SK-N-SH (cell line): ENCODE measurements at regions not wholly inside any gene's neighbourhood (a gene's known extent, or its start where the extent isn't known, plus 50 kb on each side); places are given as distances from the start of the nearest gene placed in this dataset.

Experiments used
- CTCF ChIA-PET: fragments of 300-600, 350-600 bp; formaldehyde crosslinking; extraction: SDS; loops from one replicate; lab custom pipeline; 2021; lab: Yijun Ruan, JAX
- POLR2A ChIA-PET: fragments of 350-600 bp; sonication (Branson Sonifier 250); formaldehyde crosslinking; extraction: SDS; loops from one replicate; lab custom pipeline; 2020; ENCODE audit warnings: antibody characterized with exemption, inconsistent platforms; lab: Yijun Ruan, JAX
- DNase-seq: peaks from one replicate; pipeline ENCODE4 v3.0.0; 2012
- H2AFZ ChIP-seq: fragments of 200-600 bp; sonication (generic); 2 replicates; pipeline ENCODE4 v1.8.1; 2016; ENCODE audit warnings: antibody characterized with exemption, mild to moderate bottlenecking, low read depth
- H3F3A ChIP-seq: fragments of 200-600 bp; sonication (generic); replicated peaks from 2 replicates; pipeline ENCODE3; 2016; ENCODE audit warnings: antibody characterized with exemption, mild to moderate bottlenecking; ENCODE audit not compliant: insufficient read depth
- H3K27ac ChIP-seq, 2 experiments: fragments of 200-500 bp in 1 of 2; fragments of 200-600 bp in 1 of 2; sonication (Bioruptor generic) in 1 of 2; sonication (generic), shearing (Covaris generic) in 1 of 2; 2 replicates each; pipeline versions ENCODE4 v1.5.1 to v1.6.1; 2014 to 2016; ENCODE audit warnings: low read depth in 2 of 2, inconsistent platforms in 1 of 2, low read length in 1 of 2, mild to moderate bottlenecking in 1 of 2, mixed read lengths in 1 of 2
- H3K27me3 ChIP-seq: fragments of 200-600 bp; sonication (generic), shearing (Covaris generic); 2 replicates; pipeline ENCODE4 v1.6.1; 2016; ENCODE audit warnings: mixed run types; ENCODE audit not compliant: insufficient read depth
- H3K36me3 ChIP-seq, 2 experiments: fragments of 200-500 bp in 1 of 2; fragments of 200-600 bp in 1 of 2; sonication (Bioruptor generic) in 1 of 2; sonication (generic) in 1 of 2; replicated peaks in 1 of 2; 2 replicates each; pipeline versions ENCODE3 to v1.5.1; 2014 to 2016; ENCODE audit warnings: low read length in 1 of 2, mild to moderate bottlenecking in 1 of 2; ENCODE audit not compliant: insufficient read depth in 2 of 2, control insufficient read depth in 1 of 2
- H3K4me1 ChIP-seq, 2 experiments: fragments of 200-500 bp in 1 of 2; fragments of 200-600 bp in 1 of 2; sonication (Bioruptor generic) in 1 of 2; sonication (generic), shearing (Covaris generic) in 1 of 2; 2 replicates each; pipeline versions ENCODE4 v1.5.1 to v1.6.1; 2014 to 2016; ENCODE audit warnings: low read depth in 1 of 2, low read length in 1 of 2, mixed run types in 1 of 2; ENCODE audit not compliant: insufficient read depth in 2 of 2, control insufficient read depth in 1 of 2
- H3K4me2 ChIP-seq: fragments of 200-600 bp; sonication (generic), shearing (Covaris generic); 2 replicates; pipeline ENCODE4 v1.6.1; 2017; ENCODE audit warnings: mixed run types
- H3K4me3 ChIP-seq, 2 experiments: fragments of 200-500 bp in 1 of 2; fragments of 200-600 bp in 1 of 2; sonication (Bioruptor generic) in 1 of 2; sonication (generic), shearing (Covaris generic) in 1 of 2; 2 replicates each; pipeline versions ENCODE4 v1.5.1 to v1.8.1; 2014 to 2016; ENCODE audit warnings: low read depth in 2 of 2, inconsistent platforms in 1 of 2, low read length in 1 of 2, mild to moderate bottlenecking in 1 of 2, mixed read lengths in 1 of 2, moderate library complexity in 1 of 2
- H3K79me2 ChIP-seq: fragments of 200-600 bp; sonication (generic); 2 replicates; pipeline ENCODE4 v1.8.1; 2017; ENCODE audit warnings: mild to moderate bottlenecking; ENCODE audit not compliant: insufficient read depth
- H3K9ac ChIP-seq: fragments of 200-600 bp; sonication (generic); 2 replicates; pipeline ENCODE4 v1.6.1; 2017; ENCODE audit warnings: mixed run types
- H3K9me2 ChIP-seq: fragments of 200-600 bp; sonication (generic); 2 replicates; pipeline ENCODE4 v1.6.1; 2017; ENCODE audit warnings: mixed run types
- H3K9me3 ChIP-seq: fragments of 200-600 bp; sonication (generic); 2 replicates; pipeline ENCODE4 v1.6.1; 2017; ENCODE audit warnings: mixed run types, mild to moderate bottlenecking, moderate library complexity
- H4K20me1 ChIP-seq: fragments of 200-600 bp; sonication (generic); 2 replicates; pipeline ENCODE4 v1.6.1; 2017; ENCODE audit warnings: mild to moderate bottlenecking, mixed run types; ENCODE audit not compliant: insufficient read depth
- CHD2 ChIP-seq: fragments of 150-350 bp; IDR thresholded peaks from 2 replicates; pipeline ENCODE4 v1.6.1; 2018; ENCODE audit warnings: low read length; ENCODE audit not compliant: partially characterized antibody
- FOSL2 ChIP-seq: IDR thresholded peaks from 2 replicates; pipeline ENCODE4 v1.4.0; 2012; ENCODE audit warnings: low read depth, mild to moderate bottlenecking, moderate library complexity, borderline replicate concordance
- FOXJ3 ChIP-seq: sonication (generic); formaldehyde crosslinking; IDR thresholded peaks from 2 replicates; pipeline ENCODE4 v1.5.1; 2020; ENCODE audit warnings: mild to moderate bottlenecking, missing genetic modification reagents
- FOXM1 ChIP-seq: IDR thresholded peaks from 2 replicates; pipeline ENCODE4 v1.4.0; 2012; ENCODE audit warnings: low read depth, mild to moderate bottlenecking
- GABPA ChIP-seq: IDR thresholded peaks from 2 replicates; pipeline ENCODE4 v1.4.0; 2012; ENCODE audit warnings: low read depth, mild to moderate bottlenecking
- JUND ChIP-seq: IDR thresholded peaks from 2 replicates; pipeline ENCODE4 v1.4.0; 2012
- MAX ChIP-seq: IDR thresholded peaks from 2 replicates; pipeline ENCODE4 v1.4.0; 2012; ENCODE audit warnings: low read depth
- NRF1 ChIP-seq: IDR thresholded peaks from 2 replicates; pipeline ENCODE4 v1.6.1; 2012; ENCODE audit warnings: low read depth, mild to moderate bottlenecking, low read length
- RCOR1 ChIP-seq: fragments of 150-350 bp; IDR thresholded peaks from 2 replicates; pipeline ENCODE4 v1.6.1; 2017; ENCODE audit warnings: antibody characterized with exemption, low read length
- RFX5 ChIP-seq: IDR thresholded peaks from 2 replicates; pipeline ENCODE4 v1.6.1; 2012; ENCODE audit warnings: mild to moderate bottlenecking, improper control_type of control experiment, low read length
- RXRA ChIP-seq: IDR thresholded peaks from 2 replicates; pipeline ENCODE4 v1.4.0; 2012; ENCODE audit warnings: low read depth, mild to moderate bottlenecking, borderline replicate concordance
- SIN3A ChIP-seq: IDR thresholded peaks from 2 replicates; pipeline ENCODE4 v1.6.1; 2012; ENCODE audit warnings: low read depth, mild to moderate bottlenecking, low read length, moderate library complexity, borderline replicate concordance
- SMC3 ChIP-seq: IDR thresholded peaks from 2 replicates; pipeline ENCODE4 v1.6.1; 2012; ENCODE audit warnings: low read depth, low read length, improper control_type of control experiment
- TAF1 ChIP-seq: IDR thresholded peaks from 2 replicates; pipeline ENCODE4 v1.6.1; 2012; ENCODE audit warnings: low read depth, mild to moderate bottlenecking, low read length, moderate library complexity, borderline replicate concordance
- USF1 ChIP-seq: IDR thresholded peaks from 2 replicates; pipeline ENCODE4 v1.4.0; 2012; ENCODE audit warnings: low read depth, borderline replicate concordance
- USF2 ChIP-seq: fragments of 150-350 bp; IDR thresholded peaks from 2 replicates; pipeline ENCODE4 v1.6.1; 2017; ENCODE audit warnings: antibody characterized with exemption, low read length, low read depth, borderline replicate concordance
- YY1 ChIP-seq: IDR thresholded peaks from 2 replicates; pipeline ENCODE4 v1.4.0; 2012; ENCODE audit warnings: low read depth, mild to moderate bottlenecking
- ZBTB33 ChIP-seq: IDR thresholded peaks from 2 replicates; pipeline ENCODE4 v1.4.0; 2012; ENCODE audit warnings: low read depth, borderline replicate concordance
- WGBS: methylation state at CpG from one replicate; pipeline ENCODE4 v1.1.6; 2017; ENCODE audit warnings: low lambda C conversion rate; 5-methylcytosine and 5-hydroxymethylcytosine counted together

- TF ChIP-seq YY1 (no peak), GABPA (no peak)
- TF ChIP-seq, all 33 proteins: peak for 0
These were observed 621.5 kb upstream of the HTR2C start (continued) for GRCh38 chrX:113962343-113962742.

GRCh38 chrX:113959912-113960626 lies 623.8 kb upstream of the HTR2C start:
- H3K4me1 ChIP-seq = no peaks in the 10 kb centered on the region
- H3K27ac ChIP-seq = no peak overlapping the region
- H3K36me3 ChIP-seq = no peaks in the 10 kb centered on the region
- no peaks in the 10 kb centered on the region for H4K20me1 ChIP-seq
- H3K4me3 ChIP-seq = no peak overlapping the region
- no peaks in the 10 kb centered on the region for H3K79me2 ChIP-seq
- H3F3A ChIP-seq = no peaks in the 10 kb centered on the region
- H3K9me2 ChIP-seq = no peaks in the 10 kb centered on the region
- CTCF ChIA-PET = no interaction called here
- H3K9ac ChIP-seq = no peak overlapping the region
- WGBS = 20% methylated on average over 4 of the region's 4 CpGs
- H3K9me3 ChIP-seq = no peaks in the 10 kb centered on the region
- POLR2A ChIA-PET = no interaction called here
- TF ChIP-seq ZBTB33 (no peak), TAF1 (no peak), RXRA (no peak), FOXJ3 (CRISPR knock-in tag) (no peak), FOXM1 (no peak), YY1 (no peak), NRF1 (no peak)
- H3K27me3 ChIP-seq = no peaks in the 10 kb centered on the region
- H3K4me2 ChIP-seq = no peak overlapping the region
- DNase-seq = no peak
- H2AFZ ChIP-seq = no peak overlapping the region

- no peak for DNase-seq
- Histone ChIP-seq H3K4me2 (no peak overlapping the region), H3K9me3 (0 out of 2 replicates have a peak, but pooled peaks cover 2% of the 10 kb centered on the region), H3K4me3 (no peak overlapping the region)
- 47% methylated on average over 6 of the region's 6 CpGs for WGBS
- no peak for TF ChIP-seq RCOR1
- TF ChIP-seq USF1 = no peak
- TF ChIP-seq FOSL2 = no peak
- TF ChIP-seq GABPA = no peak
- no peak for TF ChIP-seq MAX
- no peak for TF ChIP-seq NRF1
- TF ChIP-seq CHD2 = no peak
- no peak for TF ChIP-seq SMC3
- no peak for TF ChIP-seq SIN3A
- TF ChIP-seq RFX5 = no peak
- no peak for TF ChIP-seq USF2
- no peak for TF ChIP-seq JUND
- TF ChIP-seq, all 33 proteins: peak for 0
- H3F3A ChIP-seq = no peaks in the 10 kb centered on the region
- H3K36me3 ChIP-seq = no peaks in the 10 kb centered on the region
- H2AFZ ChIP-seq = no peak overlapping the region
- H3K9me2 ChIP-seq = no peaks in the 10 kb centered on the region
- H3K27ac ChIP-seq = no peak overlapping the region
- H3K9ac ChIP-seq = no peak overlapping the region
- no peaks in the 10 kb centered on the region for H3K4me1 ChIP-seq
- no peaks in the 10 kb centered on the region for H4K20me1 ChIP-seq
- ChIA-PET POLR2A (no interaction called here), CTCF (no interaction called here)
- H3K27me3 ChIP-seq = no peaks in the 10 kb centered on the region
- H3K79me2 ChIP-seq = no peaks in the 10 kb centered on the region
These were observed 627.0 kb upstream of the HTR2C start for GRCh38 chrX:113956936-113957335.
